GM19099 (cell line): ENCODE measurements at regions not wholly inside any gene's neighbourhood (a gene's known extent, or its start where the extent isn't known, plus 50 kb on each side); places are given as distances from the start of the nearest gene placed in this dataset.

Source experiments
- POLR2A ChIP-seq: IDR thresholded peaks from 3 replicates; pipeline ENCODE4 v1.6.1; 2011; ENCODE audit warnings: low read depth; ENCODE audit not compliant: insufficient read length; ENCODE audit errors: extremely low read depth

GRCh38 chr15:70508561-70509281, 254.6 kb downstream of the UACA start:
- no peak for TF ChIP-seq POLR2A

- TF ChIP-seq POLR2A: no peak
Observed at GRCh38 chr15:70507772-70508371, 255.5 kb downstream of the UACA start.

GRCh38 chr15:70505936-70506912, 257.1 kb downstream of the UACA start:
- TF ChIP-seq POLR2A: no peak

- no peak for TF ChIP-seq POLR2A
Observed at GRCh38 chr15:70505411-70505919, 257.9 kb downstream of the UACA start.

GRCh38 chr15:70504988-70505387, 258.4 kb downstream of the UACA start:
- no peak for TF ChIP-seq POLR2A

GRCh38 chr15:70504299-70504951, 258.9 kb downstream of the UACA start:
- peak; percentile 71 for TF ChIP-seq POLR2A

- TF ChIP-seq POLR2A: no peak
Observed at GRCh38 chr15:70503798-70504298, 259.5 kb downstream of the UACA start.

GRCh38 chr15:70503073-70503745, 260.1 kb downstream of the UACA start:
- peak; percentile 45 for TF ChIP-seq POLR2A

GRCh38 chr15:70502529-70502928, 260.8 kb downstream of the UACA start:
- TF ChIP-seq POLR2A: no peak

- TF ChIP-seq POLR2A: no peak
Observed at GRCh38 chr15:70501849-70502248, 261.5 kb downstream of the UACA start.

GRCh38 chr15:70501121-70501727, 262.1 kb downstream of the UACA start:
- TF ChIP-seq POLR2A: no peak

GRCh38 chr15:70499791-70500190, 263.6 kb downstream of the UACA start:
- no peak for TF ChIP-seq POLR2A

GRCh38 chr15:70498096-70498626, 265.2 kb downstream of the UACA start:
- TF ChIP-seq POLR2A: no peak

- no peak for TF ChIP-seq POLR2A
Observed at GRCh38 chr15:70497661-70498060, 265.7 kb downstream of the UACA start.

GRCh38 chr15:70495991-70496599, 267.3 kb downstream of the UACA start:
- no peak for TF ChIP-seq POLR2A
